WTC11 (cell line): ENCODE measurements at regions not wholly inside any gene's neighbourhood (a gene's known extent, or its start where the extent isn't known, plus 50 kb on each side); places are given as distances from the start of the nearest gene placed in this dataset.

ENCODE experiments used
- ATAC-seq: fragments of 200-7000 bp; cut with Tn5 transposase; 2 replicates; pipeline ENCODE4 v1.10.0; 2021; ENCODE audit warnings: mild to moderate bottlenecking, moderate library complexity
- CTCF ChIA-PET: fragments of 300-600 bp; sonication (Branson Sonifier 250); formaldehyde crosslinking; loops from one replicate; lab custom pipeline; 2021; ENCODE audit warnings: antibody characterized with exemption; lab: Charles Lee
- POLR2A ChIA-PET: fragments of 350-600 bp; sonication (Branson Sonifier 250); formaldehyde crosslinking; loops from one replicate; lab custom pipeline; 2021; ENCODE audit warnings: antibody characterized with exemption; lab: Charles Lee
- DNase-seq: peaks from one replicate; pipeline ENCODE4 v3.0.0; 2021; ENCODE audit warnings: low spot score
- H3K27ac Mint-ChIP-seq: 2 replicates; pipeline ENCODE4 v1.8.0; 2021; ENCODE audit warnings: mixed read lengths
- H3K27me3 Mint-ChIP-seq: 2 replicates; pipeline ENCODE4 v1.8.0; 2021; ENCODE audit warnings: low read depth, mild to moderate bottlenecking, moderate library complexity, mixed read lengths
- H3K36me3 Mint-ChIP-seq: 2 replicates; pipeline ENCODE4 v1.8.0; 2021; ENCODE audit warnings: mixed read lengths
- H3K4me1 Mint-ChIP-seq: 2 replicates; pipeline ENCODE4 v1.8.0; 2022; ENCODE audit warnings: mixed read lengths
- H3K4me3 Mint-ChIP-seq: 2 replicates; pipeline ENCODE4 v1.8.0; 2021; ENCODE audit warnings: mild to moderate bottlenecking, moderate library complexity, mixed read lengths
- H3K9me3 Mint-ChIP-seq: 2 replicates; pipeline ENCODE4 v1.8.0; 2021; ENCODE audit warnings: mixed read lengths
- ATF1 ChIP-seq: sonication (generic); formaldehyde crosslinking; IDR thresholded peaks from 2 replicates; pipeline ENCODE4 v1.8.1; 2023; ENCODE audit warnings: mild to moderate bottlenecking, moderate library complexity, missing genetic modification reagents
- E2F5 ChIP-seq: sonication (generic); formaldehyde crosslinking; IDR thresholded peaks from 2 replicates; pipeline ENCODE4 v1.8.1; 2022; ENCODE audit warnings: mild to moderate bottlenecking, moderate library complexity, missing genetic modification reagents
- ESRRA ChIP-seq: sonication (generic); formaldehyde crosslinking; IDR thresholded peaks from 2 replicates; pipeline ENCODE4 v1.8.1; 2022; ENCODE audit warnings: mild to moderate bottlenecking, missing genetic modification reagents, borderline replicate concordance
- FOXP1 ChIP-seq: sonication (generic); formaldehyde crosslinking; IDR thresholded peaks from 2 replicates; pipeline ENCODE4 v1.8.0; 2022; ENCODE audit warnings: missing genetic modification reagents, mild to moderate bottlenecking, moderate library complexity, borderline replicate concordance
- GTF2I ChIP-seq: fragments of 250-450 bp; sonication (Bioruptor Pico); conservative IDR thresholded peaks from 2 replicates; pipeline ENCODE4 v1.4.0; 2021; ENCODE audit warnings: mild to moderate bottlenecking
- HMGA2 ChIP-seq: fragments of 250-450 bp; sonication (Bioruptor Pico); IDR thresholded peaks from 2 replicates; pipeline ENCODE4 v1.4.0; 2021; ENCODE audit warnings: mild to moderate bottlenecking, moderate library complexity
- MXD4 ChIP-seq: fragments of 250-450 bp; sonication (Bioruptor Pico); IDR thresholded peaks from 2 replicates; pipeline ENCODE4 v1.8.0; 2021; ENCODE audit warnings: mild to moderate bottlenecking, moderate library complexity, borderline replicate concordance
- MYBL2 ChIP-seq: sonication (generic); formaldehyde crosslinking; IDR thresholded peaks from 2 replicates; pipeline ENCODE4 v1.8.1; 2023; ENCODE audit warnings: mild to moderate bottlenecking, moderate library complexity, missing genetic modification reagents
- NFYB ChIP-seq: sonication (generic); formaldehyde crosslinking; conservative IDR thresholded peaks from 2 replicates; pipeline ENCODE4 v1.8.0; 2022; ENCODE audit warnings: low read depth, missing genetic modification reagents
- RORB ChIP-seq: fragments of 250-450 bp; sonication (Bioruptor Pico); IDR thresholded peaks from 2 replicates; pipeline ENCODE4 v1.9.0; 2021; ENCODE audit warnings: mild to moderate bottlenecking
- SOX15 ChIP-seq: fragments of 250-450 bp; sonication (Bioruptor Pico); IDR thresholded peaks from 2 replicates; pipeline ENCODE4 v1.9.0; 2021; ENCODE audit warnings: mild to moderate bottlenecking
- TCF7 ChIP-seq: sonication (generic); formaldehyde crosslinking; IDR thresholded peaks from 2 replicates; pipeline ENCODE4 v1.8.0; 2022; ENCODE audit warnings: mild to moderate bottlenecking, low read depth, missing genetic modification reagents, moderate library complexity
- ZNF423 ChIP-seq: fragments of 250-450 bp; sonication (Bioruptor Pico); IDR thresholded peaks from 2 replicates; pipeline ENCODE4 v2.1.2; 2022; ENCODE audit warnings: mild to moderate bottlenecking, moderate library complexity
- ZNF671 ChIP-seq: fragments of 250-450 bp; sonication (Bioruptor Pico); IDR thresholded peaks from 2 replicates; pipeline ENCODE4 v1.8.0; 2021; ENCODE audit warnings: mild to moderate bottlenecking
- TF ChIP-seq, protein P1 (sequence below): fragments of 250-450 bp; sonication (Bioruptor Pico); IDR thresholded peaks from 2 replicates; pipeline ENCODE4 v1.9.0; 2021; ENCODE audit warnings: mild to moderate bottlenecking
- TF ChIP-seq, protein P2 (sequence below): fragments of 250-450 bp; sonication (Bioruptor Pico); conservative IDR thresholded peaks from 2 replicates; pipeline ENCODE4 v1.9.0; 2021; ENCODE audit warnings: mild to moderate bottlenecking
- TF ChIP-seq, protein P3 (sequence below): sonication (generic); formaldehyde crosslinking; IDR thresholded peaks from 2 replicates; pipeline ENCODE4 v1.8.1; 2022; ENCODE audit warnings: mild to moderate bottlenecking, missing genetic modification reagents, moderate library complexity, borderline replicate concordance
- TF ChIP-seq, protein P4 (sequence below): sonication (generic); formaldehyde crosslinking; IDR thresholded peaks from 2 replicates; pipeline ENCODE4 v1.8.1; 2022; ENCODE audit warnings: low read depth, mild to moderate bottlenecking, moderate library complexity, missing genetic modification reagents, borderline replicate concordance
- TF ChIP-seq, protein P5 (sequence below): sonication (generic); formaldehyde crosslinking; conservative IDR thresholded peaks from 2 replicates; pipeline ENCODE4 v1.8.1; 2022; ENCODE audit warnings: mild to moderate bottlenecking, missing genetic modification reagents

DNA sequence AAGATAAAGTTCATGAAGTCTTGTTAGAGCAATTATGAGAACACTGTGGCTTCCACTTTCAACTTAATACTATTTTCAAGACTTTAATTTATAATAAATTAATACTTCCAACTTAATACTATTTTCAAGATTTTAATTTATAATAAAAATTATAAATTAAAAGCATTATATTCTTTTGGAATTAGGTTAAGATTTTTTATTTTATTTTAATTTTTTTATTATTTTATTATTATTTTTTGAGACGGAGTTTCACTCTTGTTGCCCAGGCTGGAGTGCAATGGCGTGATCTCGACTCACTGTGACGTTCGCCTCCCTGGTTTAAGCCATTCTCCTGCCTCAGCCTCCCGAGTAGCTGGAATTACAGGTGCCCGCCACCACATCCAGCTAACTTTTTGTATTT is 126.0 kb upstream of the GUCY1A1 start:
- no peak for ATAC-seq
- TF ChIP-seq, protein P1, sequence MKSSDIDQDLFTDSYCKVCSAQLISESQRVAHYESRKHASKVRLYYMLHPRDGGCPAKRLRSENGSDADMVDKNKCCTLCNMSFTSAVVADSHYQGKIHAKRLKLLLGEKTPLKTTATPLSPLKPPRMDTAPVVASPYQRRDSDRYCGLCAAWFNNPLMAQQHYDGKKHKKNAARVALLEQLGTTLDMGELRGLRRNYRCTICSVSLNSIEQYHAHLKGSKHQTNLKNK (CRISPR knock-in tag) = no peak
- TF ChIP-seq HMGA2 = peak; percentile 98
- TF ChIP-seq ATF1 = no peak
- no peak for TF ChIP-seq SOX15
- no peak for TF ChIP-seq ZNF671 (CRISPR knock-in tag)
- TF ChIP-seq TCF7 (CRISPR knock-in tag) = no peak
- TF ChIP-seq FOXP1 = no peak
- Mint-ChIP-seq H3K36me3 (peaks cover 11% of the 10 kb centered on the region), H3K4me1 (no peaks in the 10 kb centered on the region), H3K9me3 (peaks cover 20% of the 10 kb centered on the region), H3K27me3 (no peaks in the 10 kb centered on the region), H3K27ac (no peak overlapping the region), H3K4me3 (no peak overlapping the region)
- ChIA-PET POLR2A (no interaction called here), CTCF (no interaction called here)
- DNase-seq = no peak

GRCh38 chr4:155539746-155540145 is 126.9 kb upstream of the GUCY1A1 start:
- no peak for TF ChIP-seq GTF2I (CRISPR knock-in tag)
- TF ChIP-seq ESRRA (CRISPR knock-in tag) = no peak
- TF ChIP-seq MXD4 (CRISPR knock-in tag) = no peak
- TF ChIP-seq, protein P1 (CRISPR knock-in tag) = no peak
- TF ChIP-seq, protein P2, sequence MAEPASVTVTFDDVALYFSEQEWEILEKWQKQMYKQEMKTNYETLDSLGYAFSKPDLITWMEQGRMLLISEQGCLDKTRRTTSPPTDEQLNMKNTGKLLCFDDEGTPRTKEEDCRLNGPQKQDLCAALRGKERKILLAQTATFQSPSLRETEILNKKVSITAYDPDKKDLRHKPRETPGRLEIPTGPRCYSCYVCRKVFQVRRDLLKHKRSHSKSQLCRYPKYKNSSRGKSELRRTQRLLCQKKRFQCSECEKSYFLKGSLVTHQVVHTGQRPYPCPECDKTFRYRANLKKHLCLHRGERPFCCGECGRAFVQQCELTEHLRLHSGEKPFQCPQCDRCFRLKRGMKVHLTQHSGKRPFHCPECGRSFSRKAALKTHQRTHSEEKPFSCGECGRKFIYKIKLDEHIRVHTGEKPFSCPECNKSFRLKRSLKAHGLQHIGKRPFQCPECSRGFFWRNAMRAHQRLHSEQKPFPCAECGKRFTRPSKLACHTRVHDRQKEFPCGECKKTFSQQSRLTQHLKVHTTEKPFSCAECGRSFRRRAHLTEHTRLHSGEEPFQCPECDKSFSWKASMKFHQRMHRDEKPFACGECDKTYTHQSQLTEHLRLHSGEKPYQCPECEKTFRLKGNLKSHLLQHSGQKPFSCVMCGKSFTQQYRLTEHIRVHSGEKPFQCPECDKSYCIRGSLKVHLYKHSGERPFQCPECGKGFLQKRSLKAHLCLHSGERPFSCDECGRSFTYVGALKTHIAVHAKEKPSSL = no peak
- no peak for TF ChIP-seq NFYB
- TF ChIP-seq, protein P3, sequence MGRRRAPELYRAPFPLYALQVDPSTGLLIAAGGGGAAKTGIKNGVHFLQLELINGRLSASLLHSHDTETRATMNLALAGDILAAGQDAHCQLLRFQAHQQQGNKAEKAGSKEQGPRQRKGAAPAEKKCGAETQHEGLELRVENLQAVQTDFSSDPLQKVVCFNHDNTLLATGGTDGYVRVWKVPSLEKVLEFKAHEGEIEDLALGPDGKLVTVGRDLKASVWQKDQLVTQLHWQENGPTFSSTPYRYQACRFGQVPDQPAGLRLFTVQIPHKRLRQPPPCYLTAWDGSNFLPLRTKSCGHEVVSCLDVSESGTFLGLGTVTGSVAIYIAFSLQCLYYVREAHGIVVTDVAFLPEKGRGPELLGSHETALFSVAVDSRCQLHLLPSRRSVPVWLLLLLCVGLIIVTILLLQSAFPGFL (CRISPR knock-in tag) = no peak
- TF ChIP-seq, protein P4, sequence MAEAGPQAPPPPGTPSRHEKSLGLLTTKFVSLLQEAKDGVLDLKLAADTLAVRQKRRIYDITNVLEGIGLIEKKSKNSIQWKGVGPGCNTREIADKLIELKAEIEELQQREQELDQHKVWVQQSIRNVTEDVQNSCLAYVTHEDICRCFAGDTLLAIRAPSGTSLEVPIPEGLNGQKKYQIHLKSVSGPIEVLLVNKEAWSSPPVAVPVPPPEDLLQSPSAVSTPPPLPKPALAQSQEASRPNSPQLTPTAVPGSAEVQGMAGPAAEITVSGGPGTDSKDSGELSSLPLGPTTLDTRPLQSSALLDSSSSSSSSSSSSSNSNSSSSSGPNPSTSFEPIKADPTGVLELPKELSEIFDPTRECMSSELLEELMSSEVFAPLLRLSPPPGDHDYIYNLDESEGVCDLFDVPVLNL = no peak
- no peak for TF ChIP-seq RORB
- no peak for ATAC-seq
- Mint-ChIP-seq H3K9me3 (peaks cover 11% of the 10 kb centered on the region), H3K4me1 (no peaks in the 10 kb centered on the region), H3K27ac (no peak overlapping the region), H3K27me3 (no peaks in the 10 kb centered on the region), H3K36me3 (peaks cover 4% of the 10 kb centered on the region; the same call in 1 of the 2 replicates), H3K4me3 (no peak overlapping the region)
- no peak for DNase-seq
- ChIA-PET CTCF (no interaction called here), POLR2A (no interaction called here)

GRCh38 chr4:155535802-155536454 is 130.7 kb upstream of the GUCY1A1 start:
- Mint-ChIP-seq H3K9me3 (no peaks in the 10 kb centered on the region), H3K27ac (no peak overlapping the region), H3K36me3 (no peaks in the 10 kb centered on the region), H3K27me3 (no peaks in the 10 kb centered on the region), H3K4me1 (0 out of 2 replicates have a peak, but pooled peaks cover 5% of the 10 kb centered on the region), H3K4me3 (no peak overlapping the region)
- ATAC-seq = no peak
- ChIA-PET CTCF (no interaction called here), POLR2A (no interaction called here)
- DNase-seq = no peak
- no peak for TF ChIP-seq ZNF423
- no peak for TF ChIP-seq E2F5 (CRISPR knock-in tag)
- TF ChIP-seq MYBL2 (CRISPR knock-in tag) = no peak
- TF ChIP-seq, protein P5, sequence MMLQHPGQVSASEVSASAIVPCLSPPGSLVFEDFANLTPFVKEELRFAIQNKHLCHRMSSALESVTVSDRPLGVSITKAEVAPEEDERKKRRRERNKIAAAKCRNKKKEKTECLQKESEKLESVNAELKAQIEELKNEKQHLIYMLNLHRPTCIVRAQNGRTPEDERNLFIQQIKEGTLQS = no peak
- TF ChIP-seq HMGA2 = no peak
